Left lung (tissue), 4 donors: ENCODE measurements at regions not wholly inside any gene's neighbourhood (a gene's known extent, or its start where the extent isn't known, plus 50 kb on each side); places are given as distances from the start of the nearest gene placed in this dataset.

Source experiments
- ATAC-seq: fragments of 200-7000 bp; cut with Tn5 transposase; one replicate; pipeline ENCODE4 v1.9.1; 2020; ENCODE audit warnings: moderate library complexity
- DNase-seq, 4 donors: peaks; one replicate each; pipeline ENCODE4 v3.0.0-alpha.2; 2013 to 2020
- H3K27ac ChIP-seq, 2 donors: fragments of 200-600 bp; sonication (generic) in 1 of 2; one replicate each; pipeline versions ENCODE4 v1.5.0 to v1.8.0; 2020 to 2021
- H3K27me3 ChIP-seq, 2 donors: fragments of 200-600 bp; sonication (generic) in 1 of 2; one replicate each; pipeline versions ENCODE4 v1.5.0 to v1.8.0; 2020 to 2021
- H3K36me3 ChIP-seq, 2 donors: fragments of 200-600 bp; sonication (generic) in 1 of 2; one replicate each; pipeline versions ENCODE4 v1.5.0 to v1.8.0; 2020 to 2021
- H3K4me1 ChIP-seq, 2 donors: fragments of 200-600 bp; one replicate each; pipeline ENCODE4 v1.8.0; 2021
- H3K4me3 ChIP-seq, 2 donors: fragments of 200-600 bp; sonication (generic) in 1 of 2; one replicate each; pipeline versions ENCODE4 v1.5.0 to v1.8.0; 2020 to 2021; ENCODE audit warnings: mild to moderate bottlenecking in 1 of 2
- H3K9me3 ChIP-seq, 2 donors: fragments of 200-600 bp; sonication (generic) in 1 of 2; one replicate each; pipeline versions ENCODE4 v1.5.0 to v1.8.0; 2020 to 2021
- intact Hi-C, 2 donors: fragments of 100-400 bp; cut with DNase I; formaldehyde crosslinking; loops; one replicate each; pipeline versions ENCODE4 v1.11.2 to v1.14.2; 2022
- TF ChIP-seq, protein P1 (sequence below), 2 donors: fragments of 200-600 bp; sonication (generic) in 1 of 2; IDR thresholded peaks; one replicate each; pipeline versions ENCODE4 v1.5.0 to v1.8.0; 2021; ENCODE audit warnings: antibody characterized with exemption in 2 of 2
- donor health status: DM: no; HTN: yes; CAD: no.
- donor health status: DM: no; HTN: no; CAD: no.

DNA sequence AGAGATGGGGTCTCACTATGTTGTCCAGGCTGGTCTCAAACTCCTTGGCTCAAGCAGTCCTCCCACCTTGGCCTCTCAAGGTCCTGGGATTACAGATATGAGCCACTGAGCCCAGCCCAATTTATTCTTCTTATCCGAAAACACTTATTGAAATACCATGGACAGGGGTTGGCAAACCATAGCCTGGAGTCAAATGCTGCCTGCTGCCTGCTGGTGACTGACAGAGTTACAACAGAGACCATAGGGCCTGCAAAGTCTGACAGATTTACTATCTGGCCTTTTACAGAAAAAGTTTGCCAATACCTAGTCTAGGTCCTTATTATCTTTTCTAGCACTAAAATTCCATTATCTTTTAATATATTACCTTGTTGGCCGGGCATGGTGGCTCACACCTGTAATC, 87.1 kb upstream of the ZNF281 start:
- H3K4me1 ChIP-seq = no peaks in the 10 kb centered on the region
- TF ChIP-seq, protein P1, sequence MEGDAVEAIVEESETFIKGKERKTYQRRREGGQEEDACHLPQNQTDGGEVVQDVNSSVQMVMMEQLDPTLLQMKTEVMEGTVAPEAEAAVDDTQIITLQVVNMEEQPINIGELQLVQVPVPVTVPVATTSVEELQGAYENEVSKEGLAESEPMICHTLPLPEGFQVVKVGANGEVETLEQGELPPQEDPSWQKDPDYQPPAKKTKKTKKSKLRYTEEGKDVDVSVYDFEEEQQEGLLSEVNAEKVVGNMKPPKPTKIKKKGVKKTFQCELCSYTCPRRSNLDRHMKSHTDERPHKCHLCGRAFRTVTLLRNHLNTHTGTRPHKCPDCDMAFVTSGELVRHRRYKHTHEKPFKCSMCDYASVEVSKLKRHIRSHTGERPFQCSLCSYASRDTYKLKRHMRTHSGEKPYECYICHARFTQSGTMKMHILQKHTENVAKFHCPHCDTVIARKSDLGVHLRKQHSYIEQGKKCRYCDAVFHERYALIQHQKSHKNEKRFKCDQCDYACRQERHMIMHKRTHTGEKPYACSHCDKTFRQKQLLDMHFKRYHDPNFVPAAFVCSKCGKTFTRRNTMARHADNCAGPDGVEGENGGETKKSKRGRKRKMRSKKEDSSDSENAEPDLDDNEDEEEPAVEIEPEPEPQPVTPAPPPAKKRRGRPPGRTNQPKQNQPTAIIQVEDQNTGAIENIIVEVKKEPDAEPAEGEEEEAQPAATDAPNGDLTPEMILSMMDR (IDR thresholded peaks at IDR 0.05) = no peak
- DNase-seq (no peak), ATAC-seq (no peak)
- no peak overlapping the region for H3K4me3 ChIP-seq
- no peaks in the 10 kb centered on the region for H3K27me3 ChIP-seq
- intact Hi-C loops = no loop called here
- no peaks in the 10 kb centered on the region for H3K36me3 ChIP-seq
- H3K27ac ChIP-seq = no peak overlapping the region
- H3K9me3 ChIP-seq = no peaks in the 10 kb centered on the region

DNA sequence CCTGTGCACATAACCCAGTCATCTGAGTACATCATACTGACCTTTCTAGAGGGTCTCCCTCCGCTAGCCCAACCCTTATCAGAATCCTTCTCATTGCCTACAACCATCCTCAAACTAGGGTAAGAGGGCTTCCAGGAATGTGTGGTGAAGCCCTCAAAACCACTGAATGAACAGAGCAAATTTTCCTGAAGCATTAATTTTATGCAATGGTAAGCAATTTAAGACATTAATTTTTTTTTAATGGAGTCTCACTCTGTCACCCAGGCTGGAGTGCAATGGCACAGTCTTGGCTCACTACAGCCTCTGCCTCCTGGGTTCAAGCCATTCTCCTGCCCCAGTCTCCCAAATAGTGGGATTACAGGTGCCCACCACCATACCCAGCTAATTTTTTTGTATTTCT, 86.1 kb upstream of the ZNF281 start:
- intact Hi-C loops = no loop called here
- Histone ChIP-seq H3K27me3 (no peaks in the 10 kb centered on the region), H3K4me1 (no peaks in the 10 kb centered on the region), H3K27ac (no peak overlapping the region), H3K9me3 (no peaks in the 10 kb centered on the region), H3K36me3 (no peaks in the 10 kb centered on the region), H3K4me3 (no peak overlapping the region)
- ATAC-seq = no peak
- TF ChIP-seq, protein P1 (IDR thresholded peaks at IDR 0.05) = no peak
- DNase-seq = no peak

DNA sequence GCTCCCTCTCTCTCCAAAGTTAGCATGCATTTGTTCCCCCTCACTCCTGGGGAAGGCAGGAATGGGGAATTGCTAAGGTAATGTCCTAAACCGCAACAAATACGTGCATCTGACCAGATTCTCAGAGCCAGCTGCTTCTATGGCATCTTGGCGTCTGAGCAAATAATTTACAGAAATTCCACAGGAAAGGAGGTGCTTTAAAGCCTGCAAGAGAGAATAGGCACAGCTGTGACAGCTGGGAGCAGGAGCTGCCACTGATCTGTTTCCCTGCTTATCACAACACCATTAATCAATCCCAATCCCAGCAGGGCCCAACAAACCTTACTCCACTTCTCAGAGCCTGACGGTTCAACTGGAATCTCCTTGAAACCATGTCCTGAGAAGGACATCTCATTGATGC, 83.5 kb upstream of the ZNF281 start:
- Histone ChIP-seq H3K9me3 (no peaks in the 10 kb centered on the region), H3K4me3 (no peak overlapping the region), H3K4me1 (no peaks in the 10 kb centered on the region), H3K36me3 (no peaks in the 10 kb centered on the region), H3K27ac (no peak overlapping the region), H3K27me3 (no peaks in the 10 kb centered on the region)
- DNase-seq (no peak), ATAC-seq (no peak)
- TF ChIP-seq, protein P1 (IDR thresholded peaks at IDR 0.05) = no peak
- intact Hi-C loops = no loop called here

DNA sequence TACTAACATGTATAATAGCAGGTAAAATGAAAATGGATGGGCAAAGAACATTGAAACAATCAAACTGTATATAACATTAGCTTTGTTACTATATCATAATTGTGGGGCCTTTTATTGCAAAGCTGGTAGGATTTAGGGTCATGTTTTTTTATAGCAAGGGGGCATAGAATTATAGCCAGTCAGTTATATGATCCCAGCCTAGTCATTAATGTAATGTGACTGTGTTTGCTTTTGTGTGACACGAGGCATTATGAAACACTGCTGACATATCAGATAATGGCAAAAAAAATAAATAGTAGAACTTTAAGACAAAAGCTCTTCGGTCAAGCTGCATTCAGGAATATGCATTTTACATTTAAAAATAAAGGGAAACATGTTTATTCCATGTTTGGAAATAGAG, 81.3 kb upstream of the ZNF281 start:
- DNase-seq (no peak), ATAC-seq (no peak)
- no peaks in the 10 kb centered on the region for H3K36me3 ChIP-seq
- no peak overlapping the region for H3K4me3 ChIP-seq
- TF ChIP-seq, protein P1 (IDR thresholded peaks at IDR 0.05) = no peak
- intact Hi-C loops = no loop called here
- no peaks in the 10 kb centered on the region for H3K4me1 ChIP-seq
- no peaks in the 10 kb centered on the region for H3K27me3 ChIP-seq
- H3K27ac ChIP-seq = no peak overlapping the region
- no peaks in the 10 kb centered on the region for H3K9me3 ChIP-seq

DNA sequence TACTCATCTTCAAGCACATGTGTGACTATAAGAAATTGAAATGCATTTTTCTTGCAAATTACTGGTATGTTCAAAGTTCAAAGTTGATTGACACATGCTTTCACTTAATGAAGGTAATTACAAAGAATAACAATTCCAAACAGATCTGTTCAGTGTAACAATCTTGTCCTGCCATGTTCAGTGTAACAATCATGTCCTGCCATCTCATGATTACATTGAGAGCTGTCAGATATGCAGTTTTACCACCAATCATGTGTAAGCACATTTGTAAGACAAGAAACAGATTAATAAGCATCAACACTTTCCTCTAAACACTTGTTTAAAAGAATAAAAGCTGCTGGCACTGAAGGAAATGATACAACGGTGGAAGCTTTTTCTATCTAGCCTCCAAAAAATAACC, 80.3 kb upstream of the ZNF281 start:
- DNase-seq (no peak), ATAC-seq (no peak)
- Histone ChIP-seq H3K36me3 (no peaks in the 10 kb centered on the region), H3K27me3 (no peaks in the 10 kb centered on the region), H3K4me3 (no peak overlapping the region), H3K4me1 (no peaks in the 10 kb centered on the region), H3K27ac (no peak overlapping the region), H3K9me3 (no peaks in the 10 kb centered on the region)
- intact Hi-C loops = no loop called here
- TF ChIP-seq, protein P1 (IDR thresholded peaks at IDR 0.05) = no peak
